Breast epithelium (tissue), 4 donors: ENCODE measurements at regions not wholly inside any gene's neighbourhood (a gene's known extent, or its start where the extent isn't known, plus 50 kb on each side); places are given as distances from the start of the nearest gene placed in this dataset.

Experiments
- DNase-seq, 2 donors: peaks; one replicate each; pipeline ENCODE4 v3.0.0-alpha.2; 2019; ENCODE audit warnings: low spot score in 2 of 2
- H3K27ac ChIP-seq, 2 donors: fragments of 200-600 bp; sonication (generic) in 1 of 2; one replicate each; pipeline ENCODE4 v1.5.1; 2016 to 2019; ENCODE audit warnings: mild to moderate bottlenecking in 1 of 2
- H3K27me3 ChIP-seq, 2 donors: fragments of 200-600 bp; sonication (generic) in 1 of 2; one replicate each; pipeline versions ENCODE4 v1.5.1 to v1.6.0; 2017 to 2019; ENCODE audit warnings: control low read depth in 1 of 2, mild to moderate bottlenecking in 1 of 2
- H3K36me3 ChIP-seq: fragments of 200-600 bp; one replicate; pipeline ENCODE4 v1.5.1; 2019
- H3K4me1 ChIP-seq, 2 donors: fragments of 200-600 bp; sonication (generic); one replicate each; pipeline ENCODE4 v1.5.1; 2016 to 2019; ENCODE audit warnings: control low read depth in 1 of 2
- H3K4me3 ChIP-seq, 3 donors: fragments of 200-600 bp; sonication (generic); 1 replicate in 2 of 3; 2 replicates in 1 of 3; pipeline ENCODE4 v1.5.1; 2016 to 2019; ENCODE audit warnings: mild to moderate bottlenecking in 3 of 3, moderate library complexity in 2 of 3
- H3K9me3 ChIP-seq, 2 donors: fragments of 200-600 bp; sonication (generic) in 1 of 2; one replicate each; pipeline ENCODE4 v1.5.1; 2016 to 2019; ENCODE audit warnings: control low read depth in 1 of 2
- CTCF ChIP-seq, 3 donors: fragments of 450-650 bp; IDR thresholded peaks; one replicate each; pipeline ENCODE4 v1.5.1; 2016 to 2017; ENCODE audit warnings: antibody characterized with exemption in 3 of 3, mild to moderate bottlenecking in 3 of 3, moderate library complexity in 3 of 3
- POLR2A ChIP-seq: fragments of 450-650 bp; IDR thresholded peaks from one replicate; pipeline ENCODE4 v1.6.1; 2016; ENCODE audit warnings: antibody characterized with exemption, mild to moderate bottlenecking, moderate library complexity
- POLR2AphosphoS5 ChIP-seq, 3 donors: sonication (generic); formaldehyde crosslinking; IDR thresholded peaks; one replicate each; pipeline ENCODE4 v1.6.1; 2017; ENCODE audit warnings: antibody characterized with exemption in 3 of 3
- intact Hi-C: fragments of 100-400 bp; cut with DNase I; formaldehyde crosslinking; loops from one replicate; pipeline ENCODE4 v1.15.1; 2023; ENCODE audit warnings: low total_unique reads

- H3K4me1 ChIP-seq, result no peaks in the 10 kb centered on the region
- H3K4me3 ChIP-seq, result no peak overlapping the region
- TF ChIP-seq POLR2A (no peak), POLR2AphosphoS5 (IDR thresholded peaks at IDR 0.05) (no peak), CTCF (IDR thresholded peaks at IDR 0.05) (no peak)
- intact Hi-C loops, result no loop called here
- H3K9me3 ChIP-seq, result no peaks in the 10 kb centered on the region
- no peaks in the 10 kb centered on the region for H3K36me3 ChIP-seq
- DNase-seq, result no peak
- H3K27me3 ChIP-seq, result no peaks in the 10 kb centered on the region
- no peak overlapping the region for H3K27ac ChIP-seq
Observed at GRCh38 chr2:180577567-180577966, 402.8 kb upstream of the UBE2E3 start.

GRCh38 chr2:180573951-180574350, 406.5 kb upstream of the UBE2E3 start:
- no peak overlapping the region for H3K27ac ChIP-seq
- H3K27me3 ChIP-seq, result no peaks in the 10 kb centered on the region
- H3K4me1 ChIP-seq, result no peaks in the 10 kb centered on the region
- DNase-seq, result no peak
- no peaks in the 10 kb centered on the region for H3K9me3 ChIP-seq
- intact Hi-C loops, result no loop called here
- no peaks in the 10 kb centered on the region for H3K36me3 ChIP-seq
- H3K4me3 ChIP-seq, result no peak overlapping the region
- TF ChIP-seq CTCF (IDR thresholded peaks at IDR 0.05) (no peak), POLR2AphosphoS5 (IDR thresholded peaks at IDR 0.05) (no peak), POLR2A (no peak)

GRCh38 chr2:180572346-180572745, 408.1 kb upstream of the UBE2E3 start:
- no peaks in the 10 kb centered on the region for H3K9me3 ChIP-seq
- TF ChIP-seq POLR2AphosphoS5 (IDR thresholded peaks at IDR 0.05) (no peak), CTCF (IDR thresholded peaks at IDR 0.05) (no peak), POLR2A (no peak)
- DNase-seq, result no peak
- H3K36me3 ChIP-seq, result no peaks in the 10 kb centered on the region
- H3K4me1 ChIP-seq, result no peaks in the 10 kb centered on the region
- H3K4me3 ChIP-seq, result no peak overlapping the region
- no peaks in the 10 kb centered on the region for H3K27me3 ChIP-seq
- H3K27ac ChIP-seq, result no peak overlapping the region
- intact Hi-C loops, result no loop called here

GRCh38 chr2:180571559-180571958, 408.8 kb upstream of the UBE2E3 start:
- TF ChIP-seq POLR2A (no peak), CTCF (IDR thresholded peaks at IDR 0.05) (no peak), POLR2AphosphoS5 (IDR thresholded peaks at IDR 0.05) (no peak)
- DNase-seq, result no peak
- Histone ChIP-seq H3K27me3 (no peaks in the 10 kb centered on the region), H3K27ac (no peak overlapping the region), H3K36me3 (no peaks in the 10 kb centered on the region), H3K4me1 (no peaks in the 10 kb centered on the region), H3K4me3 (no peak overlapping the region), H3K9me3 (no peaks in the 10 kb centered on the region)
- intact Hi-C loops, result no loop called here

- no peaks in the 10 kb centered on the region for H3K9me3 ChIP-seq
- H3K27ac ChIP-seq, result no peak overlapping the region
- TF ChIP-seq POLR2A (no peak), CTCF (IDR thresholded peaks at IDR 0.05) (no peak), POLR2AphosphoS5 (IDR thresholded peaks at IDR 0.05) (no peak)
- H3K36me3 ChIP-seq, result no peaks in the 10 kb centered on the region
- intact Hi-C loops, result no loop called here
- H3K4me1 ChIP-seq, result no peaks in the 10 kb centered on the region
- no peak overlapping the region for H3K4me3 ChIP-seq
- DNase-seq, result no peak
- no peaks in the 10 kb centered on the region for H3K27me3 ChIP-seq
Observed at GRCh38 chr2:180570864-180571263, 409.5 kb upstream of the UBE2E3 start.
